ENCODE measurements at regions not wholly inside any gene's neighbourhood (a gene's known extent, or its start where the extent isn't known, plus 50 kb on each side); places are given as distances from the start of the nearest gene placed in this dataset.
"Not testable (repeated sequence)": the region's sequence is repeated elsewhere in the genome, so short reads cannot be mapped to it uniquely, and the experiment has no call there.

GRCh38 chr2:75432761-75433361, 127.9 kb downstream of the EVA1A start:
- Mint-ChIP-seq H3K27ac (no peak overlapping the region), H3K4me3 (ENCODE audit: low read depth) (no peak overlapping the region), H3K36me3 (ENCODE audit: insufficient read depth) (no peaks in the 10 kb centered on the region), H3K4me1 (ENCODE audit: low read depth) (peaks cover 32% of the 10 kb centered on the region), H3K9me3 (ENCODE audit: low read depth) (peaks cover 5% of the 10 kb centered on the region), H3K27me3 (peaks cover 4% of the 10 kb centered on the region)
- DNase-seq (ENCODE audit: low spot score, unreplicated experiment): no peak
- no peak for TF ChIP-seq CTCF (IDR thresholded peaks at IDR 0.05; ENCODE audit: unreplicated experiment)

- no peak for DNase-seq (ENCODE audit: low spot score, unreplicated experiment)
- H3K9me3 Mint-ChIP-seq (ENCODE audit: low read depth): peaks cover 5% of the 10 kb centered on the region
- no peak for TF ChIP-seq CTCF (IDR thresholded peaks at IDR 0.05; ENCODE audit: unreplicated experiment)
- peaks cover 4% of the 10 kb centered on the region for H3K27me3 Mint-ChIP-seq
- H3K4me1 Mint-ChIP-seq (ENCODE audit: low read depth): peaks cover 37% of the 10 kb centered on the region
- H3K27ac Mint-ChIP-seq: no peak overlapping the region
- no peaks in the 10 kb centered on the region for H3K36me3 Mint-ChIP-seq (ENCODE audit: insufficient read depth)
- H3K4me3 Mint-ChIP-seq (ENCODE audit: low read depth): no peak overlapping the region
These were observed 129.0 kb downstream of the EVA1A start for GRCh38 chr2:75431763-75432162.

- no peak overlapping the region for H3K27ac Mint-ChIP-seq
- peaks cover 4% of the 10 kb centered on the region for H3K27me3 Mint-ChIP-seq
- peaks cover 37% of the 10 kb centered on the region for H3K4me1 Mint-ChIP-seq (ENCODE audit: low read depth)
- H3K4me3 Mint-ChIP-seq (ENCODE audit: low read depth): no peak overlapping the region
- DNase-seq (ENCODE audit: low spot score, unreplicated experiment): no peak
- no peaks in the 10 kb centered on the region for H3K36me3 Mint-ChIP-seq (ENCODE audit: insufficient read depth)
- no peak for TF ChIP-seq CTCF (IDR thresholded peaks at IDR 0.05; ENCODE audit: unreplicated experiment)
- H3K9me3 Mint-ChIP-seq (ENCODE audit: low read depth): peaks cover 5% of the 10 kb centered on the region
These were observed 129.5 kb downstream of the EVA1A start for GRCh38 chr2:75431276-75431675.

GRCh38 chr2:75430449-75430848, 130.3 kb downstream of the EVA1A start:
- not testable (repeated sequence) for H3K4me3 Mint-ChIP-seq (ENCODE audit: low read depth)

DNA sequence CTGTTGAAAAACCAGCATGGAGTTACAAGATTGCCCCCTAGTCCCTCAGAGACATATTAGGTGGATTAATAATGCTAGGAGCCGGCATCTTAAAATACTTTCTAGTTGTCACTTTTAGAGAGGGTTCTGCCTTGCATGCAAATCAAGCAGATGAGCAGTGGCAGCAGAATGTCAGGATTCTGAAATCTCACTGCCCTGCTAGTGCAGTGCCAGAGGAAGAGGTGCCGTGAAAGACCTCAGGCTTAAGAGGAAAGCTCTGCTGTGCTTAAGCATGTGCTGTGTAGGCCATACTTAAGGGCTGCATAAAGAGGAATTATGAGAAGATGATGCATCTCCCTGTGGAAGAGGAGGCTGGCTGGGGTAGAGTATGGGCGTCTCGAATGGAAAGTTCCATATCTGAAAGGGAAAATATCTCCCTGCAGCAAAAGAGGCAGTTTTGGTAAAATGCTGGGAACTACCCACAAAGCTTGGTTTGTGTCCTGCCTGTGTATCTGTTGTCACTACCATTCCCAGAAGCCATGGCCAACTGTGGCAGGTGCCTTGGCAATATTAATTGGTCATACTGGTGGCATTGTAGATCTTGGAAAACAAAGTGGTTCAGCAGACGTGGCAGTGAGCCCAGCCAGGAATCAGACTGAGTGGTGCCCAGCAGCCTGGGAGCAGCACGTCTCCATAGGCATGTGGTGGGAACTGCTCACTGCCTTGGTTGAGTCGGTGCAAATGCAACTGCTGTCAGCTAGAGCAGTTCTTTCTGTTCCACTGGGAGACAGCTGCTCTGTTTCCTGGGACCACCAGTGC, 131.9 kb downstream of the EVA1A start:
- no peaks in the 10 kb centered on the region for H3K36me3 Mint-ChIP-seq (ENCODE audit: insufficient read depth)
- peaks cover 37% of the 10 kb centered on the region for H3K4me1 Mint-ChIP-seq (ENCODE audit: low read depth)
- no peak for TF ChIP-seq CTCF (IDR thresholded peaks at IDR 0.05; ENCODE audit: unreplicated experiment)
- H3K27ac Mint-ChIP-seq: no peak overlapping the region
- no peak for DNase-seq (ENCODE audit: low spot score, unreplicated experiment)
- no peaks in the 10 kb centered on the region for H3K9me3 Mint-ChIP-seq (ENCODE audit: low read depth)
- no peak overlapping the region for H3K4me3 Mint-ChIP-seq (ENCODE audit: low read depth)
- H3K27me3 Mint-ChIP-seq: peaks cover 4% of the 10 kb centered on the region

More at GRCh38 chr2:75430449-75430848, 130.3 kb downstream of the EVA1A start:
- peaks cover 37% of the 10 kb centered on the region for H3K4me1 Mint-ChIP-seq (ENCODE audit: low read depth)
- DNase-seq (ENCODE audit: low spot score, unreplicated experiment); H3K27me3 Mint-ChIP-seq; H3K27ac Mint-ChIP-seq; H3K36me3 Mint-ChIP-seq (ENCODE audit: insufficient read depth); H3K9me3 Mint-ChIP-seq (ENCODE audit: low read depth): not testable (repeated sequence)

DNA sequence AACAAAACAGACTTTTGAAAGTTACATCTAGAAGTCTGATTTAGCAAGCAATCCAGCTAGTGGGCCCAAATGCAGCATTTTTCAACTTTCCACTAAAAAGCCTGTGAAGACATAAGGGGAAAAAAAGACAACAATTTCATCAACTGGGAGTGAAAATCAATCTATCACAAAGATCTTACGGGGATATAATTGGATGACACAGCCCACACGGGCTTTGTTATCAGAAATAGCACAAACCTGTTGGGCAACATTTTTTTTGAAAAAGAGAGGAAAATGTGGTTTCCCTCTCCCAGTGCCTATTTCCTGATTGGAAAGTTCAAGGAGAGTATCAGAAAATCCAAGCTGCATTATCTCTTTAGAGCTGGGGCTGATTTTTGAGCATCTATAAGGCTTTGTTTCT, 132.7 kb downstream of the EVA1A start:
- H3K4me3 Mint-ChIP-seq (ENCODE audit: low read depth): no peak overlapping the region
- H3K9me3 Mint-ChIP-seq (ENCODE audit: low read depth): no peaks in the 10 kb centered on the region
- no peak for TF ChIP-seq CTCF (IDR thresholded peaks at IDR 0.05; ENCODE audit: unreplicated experiment)
- peaks cover 4% of the 10 kb centered on the region for H3K27me3 Mint-ChIP-seq
- H3K4me1 Mint-ChIP-seq (ENCODE audit: low read depth): peaks cover 37% of the 10 kb centered on the region
- DNase-seq (ENCODE audit: low spot score, unreplicated experiment): no peak
- no peaks in the 10 kb centered on the region for H3K36me3 Mint-ChIP-seq (ENCODE audit: insufficient read depth)
- no peak overlapping the region for H3K27ac Mint-ChIP-seq

All from progenitor cell of endocrine pancreas (in vitro differentiated cells).